ENCODE measurements at regions not wholly inside any gene's neighbourhood (a gene's known extent, or its start where the extent isn't known, plus 50 kb on each side); places are given as distances from the start of the nearest gene placed in this dataset.

- Histone ChIP-seq H3K27me3 (replicated peaks) (no peaks in the 10 kb centered on the region), H3K4me3 (ENCODE audit: low read depth, low read length) (no peak overlapping the region), H3K27ac (no peak overlapping the region), H3K36me3 (replicated peaks) (no peaks in the 10 kb centered on the region)
- no peak for TF ChIP-seq CTCF (IDR thresholded peaks at IDR 0.05; ENCODE audit: low read depth, low read length, missing control alignments)
- no peak for DNase-seq
- in situ Hi-C loops (cut with HindIII; ENCODE audit: low pct_ligation_motif_present, low sequenced_read_pairs) = no loop called here
Measured at GRCh38 chr1:4010814-4011605, 110.9 kb upstream of the C1orf174 start.

GRCh38 chr1:4016351-4017130, 116.5 kb upstream of the C1orf174 start:
- no peak overlapping the region for H3K27ac ChIP-seq
- DNase-seq = no peak
- in situ Hi-C loops (cut with HindIII; ENCODE audit: low pct_ligation_motif_present, low sequenced_read_pairs) = no loop called here
- H3K4me3 ChIP-seq (ENCODE audit: low read depth, low read length) = no peak overlapping the region
- H3K27me3 ChIP-seq (replicated peaks) = no peaks in the 10 kb centered on the region
- no peak for TF ChIP-seq CTCF (IDR thresholded peaks at IDR 0.05; ENCODE audit: low read depth, low read length, missing control alignments)
- H3K36me3 ChIP-seq (replicated peaks) = no peaks in the 10 kb centered on the region

- no peaks in the 10 kb centered on the region for H3K27me3 ChIP-seq (replicated peaks)
- no peak overlapping the region for H3K27ac ChIP-seq
- H3K36me3 ChIP-seq (replicated peaks) = no peaks in the 10 kb centered on the region
- TF ChIP-seq CTCF (IDR thresholded peaks at IDR 0.05; ENCODE audit: low read depth, low read length, missing control alignments) = no peak
- no peak overlapping the region for H3K4me3 ChIP-seq (ENCODE audit: low read depth, low read length)
- in situ Hi-C loops (cut with HindIII; ENCODE audit: low pct_ligation_motif_present, low sequenced_read_pairs) = no loop called here
- no peak for DNase-seq
Measured at GRCh38 chr1:4017636-4018365, 117.7 kb upstream of the C1orf174 start.

GRCh38 chr1:4018466-4019146, 118.5 kb upstream of the C1orf174 start:
- Histone ChIP-seq H3K36me3 (replicated peaks) (no peaks in the 10 kb centered on the region), H3K4me3 (ENCODE audit: low read depth, low read length) (no peak overlapping the region), H3K27me3 (replicated peaks) (no peaks in the 10 kb centered on the region), H3K27ac (no peak overlapping the region)
- in situ Hi-C loops (cut with HindIII; ENCODE audit: low pct_ligation_motif_present, low sequenced_read_pairs) = no loop called here
- TF ChIP-seq CTCF (IDR thresholded peaks at IDR 0.05; ENCODE audit: low read depth, low read length, missing control alignments) = no peak
- no peak for DNase-seq

GRCh38 chr1:4019147-4019521, 119.1 kb upstream of the C1orf174 start:
- no peak overlapping the region for H3K27ac ChIP-seq
- in situ Hi-C loops (cut with HindIII; ENCODE audit: low pct_ligation_motif_present, low sequenced_read_pairs) = no loop called here
- H3K4me3 ChIP-seq (ENCODE audit: low read depth, low read length) = no peak overlapping the region
- H3K27me3 ChIP-seq (replicated peaks) = no peaks in the 10 kb centered on the region
- no peak for TF ChIP-seq CTCF (IDR thresholded peaks at IDR 0.05; ENCODE audit: low read depth, low read length, missing control alignments)
- H3K36me3 ChIP-seq (replicated peaks) = no peaks in the 10 kb centered on the region
- no peak for DNase-seq

All from brain microvascular endothelial cell (primary cell).